GM19397 (cell line): ENCODE measurements at regions not wholly inside any gene's neighbourhood (a gene's known extent, or its start where the extent isn't known, plus 50 kb on each side); places are given as distances from the start of the nearest gene placed in this dataset.

Source experiments
- ATAC-seq: cut with Tn5 transposase; IDR thresholded peaks from one replicate; pipeline ENCODE4 v1.9.1; 2021; ENCODE audit warnings: mild to moderate bottlenecking, moderate library complexity; ENCODE audit not compliant: unreplicated experiment

GRCh38 chr14:53491256-53491883 is 338.2 kb upstream of the DDHD1 start:
- ATAC-seq = no peak

- no peak for ATAC-seq
Measured at GRCh38 chr14:53478174-53478573, 325.1 kb upstream of the DDHD1 start.

GRCh38 chr14:53473480-53473879 is 320.4 kb upstream of the DDHD1 start:
- no peak for ATAC-seq

GRCh38 chr14:53472306-53472705 is 319.2 kb upstream of the DDHD1 start:
- no peak for ATAC-seq

- no peak for ATAC-seq
Measured at GRCh38 chr14:53470351-53471043, 317.4 kb upstream of the DDHD1 start.

GRCh38 chr14:53468876-53469275 is 315.8 kb upstream of the DDHD1 start:
- ATAC-seq = no peak

- no peak for ATAC-seq
Measured at GRCh38 chr14:53464376-53464775, 311.3 kb upstream of the DDHD1 start.

GRCh38 chr14:53462931-53463778 is 310.0 kb upstream of the DDHD1 start:
- ATAC-seq = no peak

GRCh38 chr14:53461858-53462257 is 308.7 kb upstream of the DDHD1 start:
- ATAC-seq = no peak

GRCh38 chr14:53460544-53460943 is 307.4 kb upstream of the DDHD1 start:
- no peak for ATAC-seq

- no peak for ATAC-seq
Measured at GRCh38 chr14:53458368-53458814, 305.3 kb upstream of the DDHD1 start.

- ATAC-seq = no peak
Measured at GRCh38 chr14:53456931-53457330, 303.8 kb upstream of the DDHD1 start.

GRCh38 chr14:53452005-53452673 is 299.0 kb upstream of the DDHD1 start:
- no peak for ATAC-seq

- no peak for ATAC-seq
Measured at GRCh38 chr14:53450871-53451270, 297.7 kb upstream of the DDHD1 start.

GRCh38 chr14:53448682-53449081 is 295.6 kb upstream of the DDHD1 start:
- ATAC-seq = no peak

GRCh38 chr14:53444677-53445312 is 291.7 kb upstream of the DDHD1 start:
- no peak for ATAC-seq

GRCh38 chr14:53441789-53442188 is 288.7 kb upstream of the DDHD1 start:
- ATAC-seq = no peak

- ATAC-seq = no peak
Measured at GRCh38 chr14:53437858-53438257, 284.7 kb upstream of the DDHD1 start.

GRCh38 chr14:53432378-53432802 is 279.3 kb upstream of the DDHD1 start:
- no peak for ATAC-seq

- no peak for ATAC-seq
Measured at GRCh38 chr14:53430870-53431269, 277.7 kb upstream of the DDHD1 start.
